GM12891 (cell line): ENCODE measurements at regions not wholly inside any gene's neighbourhood (a gene's known extent, or its start where the extent isn't known, plus 50 kb on each side); places are given as distances from the start of the nearest gene placed in this dataset.

Source experiments
- POLR2A ChIP-seq: IDR thresholded peaks from 2 replicates; pipeline ENCODE4 v1.6.1; 2011; ENCODE audit warnings: low read depth, low read length, control low read depth
- TAF1 ChIP-seq: IDR thresholded peaks from 2 replicates; pipeline ENCODE4 v1.6.1; 2011; ENCODE audit warnings: low read depth, low read length, control low read depth

GRCh38 chr3:40713306-40713705 is 188.5 kb downstream of the ZNF621 start:
- TF ChIP-seq TAF1 (no peak), POLR2A (no peak)
